H9 (cell line): ENCODE measurements at regions not wholly inside any gene's neighbourhood (a gene's known extent, or its start where the extent isn't known, plus 50 kb on each side); places are given as distances from the start of the nearest gene placed in this dataset.

Source experiments
- DNase-seq: peaks from one replicate; pipeline ENCODE4 v3.0.0-alpha.2; 2017
- H2AFZ ChIP-seq: one replicate; pipeline ENCODE4 v1.6.1; 2013; ENCODE audit warnings: mild to moderate bottlenecking, low read length, control low read depth, moderate library complexity
- H2AK5ac ChIP-seq: 2 replicates; pipeline ENCODE4 v1.6.1; 2013; ENCODE audit warnings: low read length, control low read depth, mixed read lengths; ENCODE audit not compliant: insufficient read length
- H2BK120ac ChIP-seq: one replicate; pipeline ENCODE4 v1.6.1; 2013; ENCODE audit warnings: low read depth, mild to moderate bottlenecking, low read length, control low read depth, inconsistent platforms; ENCODE audit not compliant: poor library complexity, severe bottlenecking
- H2BK12ac ChIP-seq: 2 replicates; pipeline ENCODE4 v1.6.1; 2013; ENCODE audit warnings: low read length, control low read depth, mixed read lengths, low read depth; ENCODE audit not compliant: insufficient read length
- H2BK15ac ChIP-seq: 2 replicates; pipeline ENCODE4 v1.6.1; 2013; ENCODE audit warnings: low read depth, low read length, control low read depth
- H2BK20ac ChIP-seq: one replicate; pipeline ENCODE4 v1.6.1; 2013; ENCODE audit warnings: low read depth, mild to moderate bottlenecking, low read length, control low read depth, inconsistent platforms; ENCODE audit not compliant: poor library complexity, severe bottlenecking
- H2BK5ac ChIP-seq: 2 replicates; pipeline ENCODE4 v1.6.1; 2013; ENCODE audit warnings: low read length, control low read depth, mixed read lengths; ENCODE audit not compliant: insufficient read length
- H3K14ac ChIP-seq: 2 replicates; pipeline ENCODE4 v1.6.1; 2013; ENCODE audit warnings: low read length, control low read depth; ENCODE audit not compliant: insufficient read depth
- H3K18ac ChIP-seq: 2 replicates; pipeline ENCODE4 v1.6.1; 2013; ENCODE audit warnings: low read depth, mild to moderate bottlenecking, mixed read lengths, low read length, control low read depth; ENCODE audit not compliant: insufficient read length
- H3K23ac ChIP-seq: 2 replicates; pipeline ENCODE4 v1.6.1; 2013; ENCODE audit warnings: low read length, control low read depth, mixed read lengths, low read depth; ENCODE audit not compliant: insufficient read length
- H3K23me2 ChIP-seq: 2 replicates; pipeline ENCODE4 v1.6.1; 2013; ENCODE audit warnings: low read depth, mild to moderate bottlenecking, mixed read lengths, low read length, control low read depth; ENCODE audit not compliant: insufficient read length, poor library complexity, severe bottlenecking
- H3K27ac ChIP-seq: 2 replicates; pipeline ENCODE4 v1.5.1; 2013; ENCODE audit warnings: low read length, control low read depth, mixed read lengths, low read depth; ENCODE audit not compliant: insufficient read length
- H3K27me3 ChIP-seq: 2 replicates; pipeline ENCODE4 v1.6.1; 2013; ENCODE audit warnings: low read length, control low read depth, inconsistent platforms; ENCODE audit not compliant: insufficient read depth
- H3K4ac ChIP-seq: 2 replicates; pipeline ENCODE4 v1.6.1; 2013; ENCODE audit warnings: low read depth, mild to moderate bottlenecking, control low read depth, inconsistent platforms, low read length, moderate library complexity
- H3K4me1 ChIP-seq: 2 replicates; pipeline ENCODE4 v1.6.1; 2013; ENCODE audit warnings: low read length, control low read depth, inconsistent platforms; ENCODE audit not compliant: insufficient read depth
- H3K4me2 ChIP-seq: 2 replicates; pipeline ENCODE4 v1.6.1; 2013; ENCODE audit warnings: low read length, control low read depth, mixed read lengths; ENCODE audit not compliant: insufficient read length, insufficient read depth
- H3K56ac ChIP-seq: 2 replicates; pipeline ENCODE4 v1.6.1; 2013; ENCODE audit warnings: low read depth, mild to moderate bottlenecking, mixed read lengths, low read length, control low read depth; ENCODE audit not compliant: insufficient read length
- H3K79me1 ChIP-seq: 2 replicates; pipeline ENCODE4 v1.6.1; 2013; ENCODE audit warnings: low read depth, mild to moderate bottlenecking, moderate library complexity, low read length, control low read depth, inconsistent platforms; ENCODE audit not compliant: insufficient read depth, poor library complexity, severe bottlenecking
- H3K79me2 ChIP-seq: 2 replicates; pipeline ENCODE4 v1.6.1; 2013; ENCODE audit warnings: low read length, control low read depth, inconsistent platforms; ENCODE audit not compliant: insufficient read depth
- H3K9ac ChIP-seq: 2 replicates; pipeline ENCODE4 v1.6.1; 2013; ENCODE audit warnings: low read length, control low read depth, mixed read lengths; ENCODE audit not compliant: insufficient read length; ENCODE audit errors: extremely low read depth
- H3K9me3 ChIP-seq: one replicate; pipeline ENCODE4 v1.6.1; 2013; ENCODE audit warnings: low read depth, low read length, inconsistent platforms; ENCODE audit not compliant: control insufficient read depth
- H3T11ph ChIP-seq: one replicate; pipeline ENCODE4 v1.6.1; 2013; ENCODE audit warnings: mild to moderate bottlenecking, low read length, control low read depth, inconsistent platforms
- H4K20me1 ChIP-seq: one replicate; pipeline ENCODE4 v1.6.1; 2013; ENCODE audit not compliant: control insufficient read depth, insufficient read length, insufficient read depth
- H4K5ac ChIP-seq: 2 replicates; pipeline ENCODE4 v1.6.1; 2013; ENCODE audit warnings: low read depth, mild to moderate bottlenecking, mixed read lengths, low read length, control low read depth; ENCODE audit not compliant: insufficient read length
- H4K8ac ChIP-seq: replicated peaks from 2 replicates; pipeline ENCODE4 v1.6.1; 2013; ENCODE audit warnings: low read length, control low read depth, mixed read lengths, low read depth; ENCODE audit not compliant: insufficient read length
- H4K91ac ChIP-seq: 2 replicates; pipeline ENCODE4 v1.6.1; 2013; ENCODE audit warnings: low read depth, mild to moderate bottlenecking, moderate library complexity, mixed read lengths, low read length, control low read depth; ENCODE audit not compliant: insufficient read length
- H3K27ac Mint-ChIP-seq, 3 experiments: 2 replicates in 2 of 3; 3 replicates in 1 of 3; pipeline ENCODE4 v1.8.0; 2020 to 2021; ENCODE audit warnings: mixed read lengths in 3 of 3, mild to moderate bottlenecking in 1 of 3, moderate library complexity in 1 of 3
- H3K27me3 Mint-ChIP-seq: 2 replicates; pipeline ENCODE4 v1.8.0; 2021; ENCODE audit warnings: low read depth, mild to moderate bottlenecking, moderate library complexity, mixed read lengths
- H3K36me3 Mint-ChIP-seq, 3 experiments: 2 replicates in 2 of 3; 3 replicates in 1 of 3; pipeline ENCODE4 v1.8.0; 2020 to 2021; ENCODE audit warnings: low read depth in 3 of 3, mixed read lengths in 3 of 3; ENCODE audit not compliant: insufficient read depth in 1 of 3
- H3K4me1 Mint-ChIP-seq, 2 experiments: 2 replicates each; pipeline ENCODE4 v1.8.0; 2020; ENCODE audit warnings: mixed read lengths in 2 of 2
- H3K4me3 Mint-ChIP-seq, 2 experiments: 2 replicates in 1 of 2; 3 replicates in 1 of 2; pipeline ENCODE4 v1.8.0; 2020 to 2021; ENCODE audit warnings: mild to moderate bottlenecking in 2 of 2, mixed read lengths in 2 of 2, moderate library complexity in 1 of 2
- H3K9me3 Mint-ChIP-seq, 2 experiments: 2 replicates in 1 of 2; 3 replicates in 1 of 2; pipeline ENCODE4 v1.8.0; 2020; ENCODE audit warnings: mild to moderate bottlenecking in 2 of 2, mixed read lengths in 2 of 2, moderate library complexity in 1 of 2
- WGBS: extraction: QIAGEN DNeasy Blood & Tissue Kit; methylation state at CpG from one replicate; pipeline ENCODE4 v1.1.7; 2013; ENCODE audit warnings: missing lambda C conversion rate, low lambda C conversion rate, mixed read lengths; ENCODE audit not compliant: insufficient read length; ENCODE audit errors: extremely low coverage; 5-methylcytosine and 5-hydroxymethylcytosine counted together
- TF ChIP-seq, protein P1 (sequence below): fragments of 200-600 bp; sonication (generic); conservative IDR thresholded peaks from 3 replicates; pipeline ENCODE4 v1.8.0; 2021; ENCODE audit warnings: antibody characterized with exemption, mild to moderate bottlenecking

DNA sequence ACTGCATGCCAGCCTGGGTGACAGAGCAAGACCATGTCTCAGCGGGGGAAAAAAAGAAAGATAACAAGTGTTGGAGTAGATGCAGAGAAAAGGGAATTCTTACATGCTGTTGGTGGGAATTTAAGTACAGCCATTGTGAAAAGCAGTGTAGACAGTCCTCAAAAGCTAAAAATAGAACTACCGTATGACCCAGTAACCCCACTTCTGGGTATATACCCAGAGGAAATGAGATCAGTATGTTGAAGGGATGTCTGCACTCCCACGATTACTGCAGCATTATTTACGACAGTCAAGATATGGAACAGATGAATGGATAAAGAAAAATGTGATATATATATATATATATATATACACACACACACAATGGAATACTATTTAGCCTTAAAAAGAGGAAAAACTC lies 225.3 kb upstream of the SLC24A2 start:
- Histone ChIP-seq H3K79me2 (no peaks in the 10 kb centered on the region), H3K9ac (no peak overlapping the region), H3K4ac (no peak overlapping the region), H3K18ac (no peak overlapping the region), H2BK15ac (no peak overlapping the region), H4K91ac (no peak overlapping the region), H4K8ac (no peak overlapping the region), H2BK12ac (no peak overlapping the region), H3K23ac (no peak overlapping the region), H3K14ac (no peak overlapping the region), H2AK5ac (no peak overlapping the region), H3K23me2 (no peaks in the 10 kb centered on the region), H4K5ac (no peak overlapping the region), H3T11ph (no peak overlapping the region), H3K4me2 (no peak overlapping the region), H3K4me1 (peaks cover 4% of the 10 kb centered on the region; the same call in 1 of the 2 replicates), H2BK120ac (no peak overlapping the region), H3K56ac (no peak overlapping the region), H2BK20ac (no peak overlapping the region), H3K27ac (no peak overlapping the region), H2AFZ (no peak overlapping the region), H2BK5ac (no peak overlapping the region), H3K79me1 (no peaks in the 10 kb centered on the region), H3K9me3 (no peaks in the 10 kb centered on the region), H4K20me1 (no peaks in the 10 kb centered on the region), H3K27me3 (no peaks in the 10 kb centered on the region)
- TF ChIP-seq, protein P1, sequence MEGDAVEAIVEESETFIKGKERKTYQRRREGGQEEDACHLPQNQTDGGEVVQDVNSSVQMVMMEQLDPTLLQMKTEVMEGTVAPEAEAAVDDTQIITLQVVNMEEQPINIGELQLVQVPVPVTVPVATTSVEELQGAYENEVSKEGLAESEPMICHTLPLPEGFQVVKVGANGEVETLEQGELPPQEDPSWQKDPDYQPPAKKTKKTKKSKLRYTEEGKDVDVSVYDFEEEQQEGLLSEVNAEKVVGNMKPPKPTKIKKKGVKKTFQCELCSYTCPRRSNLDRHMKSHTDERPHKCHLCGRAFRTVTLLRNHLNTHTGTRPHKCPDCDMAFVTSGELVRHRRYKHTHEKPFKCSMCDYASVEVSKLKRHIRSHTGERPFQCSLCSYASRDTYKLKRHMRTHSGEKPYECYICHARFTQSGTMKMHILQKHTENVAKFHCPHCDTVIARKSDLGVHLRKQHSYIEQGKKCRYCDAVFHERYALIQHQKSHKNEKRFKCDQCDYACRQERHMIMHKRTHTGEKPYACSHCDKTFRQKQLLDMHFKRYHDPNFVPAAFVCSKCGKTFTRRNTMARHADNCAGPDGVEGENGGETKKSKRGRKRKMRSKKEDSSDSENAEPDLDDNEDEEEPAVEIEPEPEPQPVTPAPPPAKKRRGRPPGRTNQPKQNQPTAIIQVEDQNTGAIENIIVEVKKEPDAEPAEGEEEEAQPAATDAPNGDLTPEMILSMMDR = no peak
- Mint-ChIP-seq H3K27me3 (no peaks in the 10 kb centered on the region), H3K27ac (no peak overlapping the region), H3K36me3 (peaks cover 7 to 13% (median 10%) of the 10 kb centered on the region in 3 experiments; a peak in 6 of 7 replicates), H3K9me3 (peaks cover 0 to 14% of the 10 kb centered on the region in 2 experiments; a peak in 4 of 5 replicates), H3K4me1 (peaks cover 11 to 16% of the 10 kb centered on the region in 2 experiments), H3K4me3 (no peak overlapping the region)
- no peak for DNase-seq
- no CpG with 5 or more reads among the region's 4 CpGs for WGBS
